Skeletal muscle cell (primary cell): ENCODE measurements at regions not wholly inside any gene's neighbourhood (a gene's known extent, or its start where the extent isn't known, plus 50 kb on each side); places are given as distances from the start of the nearest gene placed in this dataset.
"Not testable (repeated sequence)": the region's sequence is repeated elsewhere in the genome, so short reads cannot be mapped to it uniquely, and the experiment has no call there.

ENCODE experiments used
- DNase-seq: peaks from one replicate; pipeline ENCODE4 v3.0.0-alpha.2; 2010; ENCODE audit warnings: low read depth
- H3K4me3 ChIP-seq: 2 replicates; pipeline ENCODE4 v1.5.1; 2011; ENCODE audit warnings: low read depth, mild to moderate bottlenecking, control low read depth, low read length, moderate library complexity

DNA sequence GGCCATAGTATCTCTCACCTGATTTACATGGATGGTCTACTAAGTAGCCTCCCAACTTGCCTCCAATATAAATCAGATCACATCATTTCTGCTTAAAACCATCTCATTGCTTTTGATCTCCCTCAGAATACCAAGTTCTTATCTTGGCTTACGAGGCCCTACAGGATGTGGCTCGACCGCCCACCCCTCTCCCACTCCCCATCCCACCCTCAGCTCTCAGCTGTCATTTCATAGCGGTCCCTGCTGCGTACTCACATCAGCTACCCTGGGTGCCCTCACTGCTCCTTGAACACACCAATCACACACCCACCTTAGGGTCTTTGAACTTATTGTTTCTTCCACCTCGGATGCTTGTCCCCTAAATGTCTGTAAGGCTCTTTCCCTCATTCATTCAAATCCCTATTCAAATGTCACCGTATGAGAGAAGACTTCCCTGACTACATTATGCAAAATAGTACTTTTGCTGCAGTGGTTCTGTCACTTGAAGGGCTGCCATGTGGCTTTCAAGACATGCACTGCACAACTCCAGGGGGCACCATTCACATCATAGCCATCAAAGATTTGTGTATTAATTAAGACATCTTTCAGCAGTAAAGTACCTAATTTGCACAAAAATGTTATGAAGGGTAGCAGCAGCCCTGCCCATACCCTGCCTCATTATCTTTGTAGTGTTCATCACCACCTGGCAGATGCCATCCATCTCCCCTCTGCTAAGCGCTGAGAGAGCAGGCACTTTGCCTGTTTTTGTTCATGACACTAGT is 171.1 kb downstream of the ENC1 start:
- DNase-seq, result no peak
- no peak overlapping the region for H3K4me3 ChIP-seq

DNA sequence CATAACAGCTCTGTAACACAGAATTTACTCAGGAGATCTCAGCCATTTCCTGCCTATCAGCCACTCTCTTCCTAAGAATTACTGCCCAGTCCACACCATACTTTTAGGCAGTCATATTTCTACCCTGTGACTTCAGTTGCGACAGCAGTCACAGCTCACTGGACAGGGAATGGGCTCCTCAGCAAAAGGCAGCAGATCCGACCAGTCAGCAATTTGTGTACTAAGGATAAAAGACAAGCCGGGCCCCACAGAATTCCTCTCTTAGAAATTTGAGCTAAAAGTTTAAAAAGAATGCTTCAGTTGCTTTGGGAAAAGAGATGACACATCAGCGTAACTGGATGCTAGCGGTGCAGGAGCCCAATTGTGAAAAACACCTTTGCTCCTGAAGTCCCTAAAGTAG is 172.1 kb downstream of the ENC1 start:
- DNase-seq, result no peak

DNA sequence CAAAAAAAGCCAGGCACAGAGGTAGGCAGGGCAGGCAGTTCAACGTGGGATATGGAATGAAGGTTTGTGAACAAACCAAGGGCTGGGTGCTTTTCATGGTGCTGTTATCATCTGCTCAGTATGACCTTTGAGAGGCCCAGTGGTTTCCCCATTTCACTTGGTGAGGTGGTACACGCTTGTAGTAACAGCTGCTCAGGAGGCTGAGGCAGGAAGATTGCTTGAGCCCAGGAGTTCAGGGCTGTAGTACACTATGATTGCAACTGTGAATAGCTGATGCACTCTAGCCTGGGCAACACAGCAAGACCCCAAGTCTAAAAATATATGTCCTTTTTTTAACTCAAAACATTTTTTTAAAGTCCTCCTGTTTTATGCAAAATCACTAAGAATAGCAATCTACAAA is 174.8 kb downstream of the ENC1 start:
- no peak for DNase-seq
- no peak overlapping the region for H3K4me3 ChIP-seq

More for the DNA sequence above, 172.1 kb downstream of the ENC1 start:
- H3K4me3 ChIP-seq, result no peak overlapping the region

DNA sequence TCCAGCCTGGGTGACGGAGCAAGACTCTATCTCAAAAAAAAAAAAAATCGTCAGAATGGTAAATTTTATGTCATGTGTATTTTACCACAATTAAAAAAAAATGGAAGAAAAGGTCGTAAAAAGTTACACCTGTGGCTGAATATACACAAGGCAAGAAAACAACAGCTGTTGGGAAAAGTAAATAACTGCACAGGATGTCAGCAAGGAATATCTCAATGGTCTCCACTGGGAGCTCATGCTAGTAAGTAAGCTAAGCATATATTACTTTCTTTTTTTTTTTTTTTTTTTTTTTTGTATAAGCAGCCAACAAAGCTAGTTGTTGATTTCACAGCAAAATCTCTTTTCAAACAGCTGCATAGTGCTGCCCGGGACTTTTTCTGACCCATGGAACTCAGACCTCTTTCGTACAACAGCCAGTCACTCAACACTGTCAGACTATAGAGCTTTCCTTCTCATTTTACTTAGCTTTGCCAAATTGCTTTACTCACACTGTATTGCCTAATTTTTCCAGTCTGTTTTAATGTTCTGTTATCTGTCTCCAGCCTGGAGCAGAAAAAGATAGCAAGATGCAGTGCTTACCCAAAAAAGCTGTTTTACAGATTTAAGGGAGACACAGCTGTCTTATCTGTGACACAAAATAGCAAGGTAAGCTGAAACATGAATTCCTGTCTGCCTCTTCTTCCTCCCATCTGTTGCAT is 175.9 kb downstream of the ENC1 start:
- DNase-seq, result no peak
- H3K4me3 ChIP-seq, result no peak overlapping the region

DNA sequence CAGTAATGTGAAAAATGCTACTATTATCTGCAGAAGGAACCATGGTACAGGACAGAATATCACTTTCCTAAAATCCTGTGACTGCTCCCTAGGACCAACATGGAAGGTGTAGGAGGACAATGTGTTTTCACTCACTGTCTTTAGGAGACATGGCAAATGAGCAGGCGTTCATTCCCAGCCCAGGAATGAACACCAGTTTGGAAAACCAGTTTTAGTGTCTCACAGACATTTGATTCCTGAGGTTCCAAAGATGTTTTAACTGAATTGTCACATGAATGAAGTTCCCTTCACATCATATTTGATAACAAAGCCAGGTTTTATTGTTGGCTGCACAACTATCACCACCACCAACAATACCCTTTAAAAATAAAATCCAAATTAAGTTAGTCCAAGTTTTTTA is 178.2 kb downstream of the ENC1 start:
- no peak for DNase-seq
- no peak overlapping the region for H3K4me3 ChIP-seq

DNA sequence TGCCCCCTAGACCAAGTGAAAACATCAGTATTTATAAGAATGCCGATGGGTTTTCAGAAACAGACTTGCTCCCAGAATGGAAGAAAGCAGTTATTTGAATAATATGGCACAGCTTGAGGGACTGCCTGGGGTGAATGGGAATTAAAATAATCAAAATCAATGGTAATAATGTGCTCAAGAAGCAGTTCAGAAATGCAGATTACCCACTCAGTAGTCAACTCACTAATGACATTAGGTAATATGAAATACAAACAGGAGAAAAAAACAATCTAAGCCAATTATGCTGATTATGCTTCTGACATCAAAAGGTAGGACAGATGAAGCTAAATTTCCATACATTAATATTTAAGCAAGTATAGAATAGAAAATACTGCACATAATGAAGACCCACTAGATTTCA is 179.3 kb downstream of the ENC1 start:
- no peak for DNase-seq
- H3K4me3 ChIP-seq, result no peak overlapping the region

DNA sequence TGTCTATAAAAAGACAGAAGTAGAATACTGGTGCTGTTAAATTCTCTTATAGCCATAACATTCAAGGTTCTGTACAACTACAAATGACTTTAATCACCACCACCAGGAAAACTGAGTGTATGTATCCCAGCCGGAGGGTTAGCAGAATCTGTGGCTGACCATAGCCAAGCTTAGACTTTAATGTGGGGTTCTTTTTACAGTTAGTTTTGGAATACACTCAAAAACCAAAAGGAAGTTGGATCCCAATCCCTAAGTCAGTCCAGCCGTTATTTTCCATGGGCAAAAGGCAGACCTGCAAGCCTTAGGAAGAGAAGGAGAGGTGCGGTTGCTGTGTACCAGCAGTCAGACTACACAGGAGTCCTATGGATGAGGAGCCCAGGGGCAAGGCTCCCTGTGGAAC is 179.8 kb downstream of the ENC1 start:
- no peak for DNase-seq
- no peak overlapping the region for H3K4me3 ChIP-seq

DNA sequence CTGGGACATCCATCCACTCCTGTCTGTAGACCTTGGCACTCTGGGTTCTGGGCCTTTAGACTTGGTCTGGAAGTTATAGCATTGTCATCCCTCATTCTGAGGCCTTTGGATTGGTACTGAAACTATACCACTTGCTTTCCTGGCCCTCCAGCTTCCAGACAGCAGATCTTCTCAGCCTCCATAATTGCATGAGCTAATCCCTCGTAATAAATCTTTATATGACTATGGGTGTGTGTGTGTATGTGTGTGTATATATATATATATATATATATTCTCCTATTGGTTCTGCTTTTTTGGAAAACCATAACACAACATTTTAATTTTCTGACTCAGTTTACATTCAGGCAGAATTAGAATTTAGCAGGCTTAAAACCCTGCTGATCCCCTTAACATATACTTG is 180.5 kb downstream of the ENC1 start:
- no peak overlapping the region for H3K4me3 ChIP-seq
- DNase-seq, result no peak

DNA sequence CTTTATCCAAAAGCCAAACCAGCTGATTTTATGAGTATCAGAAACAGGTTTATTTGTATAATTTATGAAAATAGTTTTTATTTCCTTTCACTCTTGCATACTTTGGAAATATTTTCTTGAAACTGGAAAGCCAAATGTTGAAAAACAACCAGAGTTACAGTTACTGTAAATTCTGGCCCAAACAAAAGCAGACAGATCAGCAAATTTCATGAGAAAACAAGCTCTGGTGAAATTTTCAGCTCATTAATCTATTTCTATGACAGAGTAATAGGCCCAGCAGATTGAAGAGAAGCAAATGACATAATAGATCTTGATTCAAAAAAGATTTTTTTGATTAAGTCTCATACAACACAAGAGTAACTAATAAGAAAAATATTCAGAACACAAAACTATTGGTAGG is 182.7 kb downstream of the ENC1 start:
- no peak for DNase-seq
- no peak overlapping the region for H3K4me3 ChIP-seq

DNA sequence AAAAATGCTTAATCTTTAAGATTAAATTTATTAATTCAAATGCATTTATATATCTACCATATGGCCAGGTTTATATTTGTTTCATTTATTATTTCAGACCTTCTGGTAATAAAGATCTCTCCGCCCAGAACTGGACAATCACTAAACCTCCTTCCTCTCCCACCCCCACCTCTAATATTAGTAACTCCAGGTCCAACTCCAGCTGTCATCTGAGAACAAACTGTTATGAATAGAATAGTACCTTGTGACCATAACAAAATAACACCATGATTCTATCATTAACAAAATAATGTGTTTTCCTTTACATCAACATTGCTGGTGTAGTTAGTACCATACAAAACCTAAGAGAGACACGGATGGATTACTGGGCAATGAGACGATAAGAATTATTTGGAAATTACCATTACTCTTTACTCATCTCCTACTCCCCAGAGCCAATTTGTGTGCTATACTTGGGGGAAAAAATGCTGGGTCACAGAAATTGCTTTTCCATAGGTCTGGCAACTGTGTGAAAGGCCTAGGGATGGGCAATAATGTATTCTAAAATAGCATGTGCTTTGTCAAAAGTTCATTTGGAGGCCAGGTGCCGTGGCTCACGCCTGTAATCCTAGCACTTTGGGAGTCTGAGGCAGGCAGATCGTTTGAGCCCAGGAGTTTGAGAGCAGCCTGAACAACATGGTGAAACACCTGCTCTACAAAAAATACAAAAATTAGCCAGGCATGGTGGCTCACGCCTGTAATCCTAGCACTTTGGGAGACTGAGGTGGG is 186.1 kb downstream of the ENC1 start:
- no peak for DNase-seq
- H3K4me3 ChIP-seq, result no peak overlapping the region

DNA sequence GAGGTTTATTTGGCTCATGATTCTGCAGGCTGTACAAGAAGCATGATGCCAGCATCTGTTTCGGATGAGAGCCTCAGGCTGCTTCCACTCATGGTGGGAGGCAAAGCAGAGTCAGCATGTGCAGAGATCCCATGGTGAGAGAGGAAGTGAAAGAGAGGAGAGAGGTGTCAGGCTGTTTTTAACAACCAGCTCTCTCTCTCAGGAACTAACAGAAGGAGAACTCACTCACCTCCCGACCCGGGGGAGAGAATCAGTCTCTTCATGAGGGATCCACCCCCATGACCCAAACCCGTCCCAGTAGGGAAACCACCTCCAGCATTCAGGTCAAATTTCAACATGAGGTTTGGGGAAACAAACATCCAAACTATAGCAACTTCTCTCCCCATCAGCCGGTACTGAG is 187.7 kb downstream of the ENC1 start:
- no peak for DNase-seq
- H3K4me3 ChIP-seq, result no peak overlapping the region

DNA sequence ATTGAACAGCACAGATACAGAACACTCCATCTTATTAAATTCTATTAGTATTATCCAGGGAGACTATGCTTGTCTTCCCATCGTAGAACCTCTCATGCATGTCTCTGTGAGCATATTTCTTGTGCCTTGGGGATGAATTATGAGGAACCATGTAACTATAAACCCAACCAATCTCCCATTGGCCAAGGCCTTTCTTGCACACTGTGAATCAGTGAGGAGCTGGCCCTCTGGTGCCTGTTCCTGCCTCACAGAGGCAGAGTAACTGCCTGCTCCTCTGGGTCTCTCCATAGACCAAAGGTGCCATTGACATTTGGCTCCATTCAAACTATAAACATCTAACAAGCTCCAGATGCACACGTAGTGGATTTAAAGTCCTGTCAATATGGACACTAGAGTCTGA is 190.4 kb downstream of the ENC1 start:
- no peak overlapping the region for H3K4me3 ChIP-seq
- no peak for DNase-seq

DNA sequence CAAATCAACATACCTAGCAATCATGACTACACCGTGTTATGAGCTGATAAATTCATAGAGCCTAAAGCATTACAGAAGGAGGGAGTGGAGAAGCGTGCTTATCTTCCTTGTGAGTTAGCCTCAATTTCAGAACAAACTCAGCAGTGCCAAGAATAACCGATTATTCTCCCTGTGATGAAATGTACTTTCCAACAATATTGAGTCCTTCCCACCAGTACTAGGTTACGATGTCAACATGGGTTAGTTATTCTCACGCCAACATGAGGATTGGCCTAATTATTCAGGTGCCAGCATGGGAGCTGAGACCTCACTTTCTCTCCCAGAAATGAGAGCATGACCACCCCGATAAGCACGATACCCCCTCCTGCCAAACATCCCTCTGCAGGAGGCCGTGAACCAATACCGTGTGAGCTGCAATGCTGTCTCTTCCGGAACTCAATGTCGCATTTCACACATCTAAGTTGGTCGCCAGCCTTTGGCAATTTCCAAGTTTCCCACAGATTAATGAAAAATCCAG is 193.7 kb downstream of the ENC1 start:
- no peak for DNase-seq
- no peak overlapping the region for H3K4me3 ChIP-seq

DNA sequence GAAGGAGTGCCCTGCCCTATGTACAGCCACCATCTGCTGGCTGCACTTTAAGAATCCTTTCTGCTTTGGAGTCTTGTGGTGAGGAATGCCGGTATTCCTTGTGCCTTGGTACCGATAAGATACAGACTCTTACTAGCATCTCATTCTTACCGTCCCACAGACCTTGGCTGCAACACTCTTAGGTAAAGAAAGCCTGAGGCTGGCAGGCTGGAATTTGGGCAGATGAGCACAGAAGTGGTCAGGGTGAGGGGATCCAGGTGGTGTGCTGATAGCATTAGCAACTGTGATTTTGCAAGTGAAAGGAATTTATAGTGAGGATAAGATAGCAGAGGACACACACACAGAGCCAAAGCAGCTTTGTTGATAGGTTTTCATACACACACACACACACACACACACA is 198.1 kb downstream of the ENC1 start:
- no peak for DNase-seq

DNA sequence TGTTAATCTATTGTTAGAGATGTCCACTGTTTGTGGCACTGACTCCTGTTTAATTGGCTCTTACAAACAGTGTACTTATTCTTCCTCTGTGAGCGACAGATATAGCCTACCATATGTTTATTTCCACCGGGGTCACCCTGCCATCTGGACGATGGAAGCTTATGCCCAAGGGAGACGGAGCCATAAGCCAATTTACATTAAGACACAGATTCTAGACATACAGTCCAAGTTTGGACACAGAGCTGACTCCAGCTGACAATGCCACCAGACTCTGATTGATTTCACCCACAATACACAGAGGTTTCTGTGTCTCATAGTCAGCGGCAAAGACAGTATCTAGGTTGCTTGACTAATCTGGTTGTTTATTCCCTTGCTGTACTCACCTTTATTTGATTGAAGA is 198.9 kb downstream of the ENC1 start:
- no peak overlapping the region for H3K4me3 ChIP-seq
- DNase-seq, result no peak

More for the DNA sequence above, 198.1 kb downstream of the ENC1 start:
- H3K4me3 ChIP-seq, result no peak overlapping the region

DNA sequence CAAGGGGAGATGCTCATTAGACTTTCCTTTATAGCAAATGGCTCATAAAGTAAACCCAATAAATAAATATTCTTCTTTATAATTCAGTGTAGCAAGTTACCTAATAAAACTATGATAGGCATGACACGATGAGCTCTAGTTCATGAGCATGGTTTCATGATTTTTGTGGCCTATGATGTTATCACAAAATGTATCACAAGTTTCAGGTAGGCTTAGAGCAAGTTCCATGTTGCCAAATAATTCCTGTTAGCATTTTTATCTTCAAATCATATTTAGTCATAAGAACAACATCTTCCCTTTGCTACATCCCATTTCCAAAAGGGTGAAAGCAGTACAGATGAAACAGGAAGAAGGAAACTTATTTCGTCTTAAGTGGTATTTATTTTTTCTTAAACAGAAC is 200.2 kb downstream of the ENC1 start:
- H3K4me3 ChIP-seq, result no peak overlapping the region
- DNase-seq, result no peak

DNA sequence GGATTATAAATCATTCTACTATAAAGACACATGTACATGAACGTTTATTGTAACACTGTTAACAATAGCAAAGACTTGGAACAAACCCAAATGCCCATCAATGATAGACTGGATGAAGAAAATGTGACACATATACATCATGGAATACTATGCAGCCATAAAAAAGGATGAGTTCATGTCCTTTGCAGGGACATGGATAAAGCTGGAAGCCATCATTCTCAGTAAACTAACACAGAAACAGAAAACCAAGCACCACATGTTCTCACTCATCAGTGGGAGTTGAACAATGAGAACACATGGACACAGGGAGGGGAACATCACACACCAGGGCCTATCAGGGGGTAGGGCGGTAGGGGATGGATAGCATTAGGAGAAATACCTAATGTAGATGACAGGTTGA is 202.7 kb downstream of the ENC1 start:
- DNase-seq, H3K4me3 ChIP-seq: not testable (repeated sequence)

DNA sequence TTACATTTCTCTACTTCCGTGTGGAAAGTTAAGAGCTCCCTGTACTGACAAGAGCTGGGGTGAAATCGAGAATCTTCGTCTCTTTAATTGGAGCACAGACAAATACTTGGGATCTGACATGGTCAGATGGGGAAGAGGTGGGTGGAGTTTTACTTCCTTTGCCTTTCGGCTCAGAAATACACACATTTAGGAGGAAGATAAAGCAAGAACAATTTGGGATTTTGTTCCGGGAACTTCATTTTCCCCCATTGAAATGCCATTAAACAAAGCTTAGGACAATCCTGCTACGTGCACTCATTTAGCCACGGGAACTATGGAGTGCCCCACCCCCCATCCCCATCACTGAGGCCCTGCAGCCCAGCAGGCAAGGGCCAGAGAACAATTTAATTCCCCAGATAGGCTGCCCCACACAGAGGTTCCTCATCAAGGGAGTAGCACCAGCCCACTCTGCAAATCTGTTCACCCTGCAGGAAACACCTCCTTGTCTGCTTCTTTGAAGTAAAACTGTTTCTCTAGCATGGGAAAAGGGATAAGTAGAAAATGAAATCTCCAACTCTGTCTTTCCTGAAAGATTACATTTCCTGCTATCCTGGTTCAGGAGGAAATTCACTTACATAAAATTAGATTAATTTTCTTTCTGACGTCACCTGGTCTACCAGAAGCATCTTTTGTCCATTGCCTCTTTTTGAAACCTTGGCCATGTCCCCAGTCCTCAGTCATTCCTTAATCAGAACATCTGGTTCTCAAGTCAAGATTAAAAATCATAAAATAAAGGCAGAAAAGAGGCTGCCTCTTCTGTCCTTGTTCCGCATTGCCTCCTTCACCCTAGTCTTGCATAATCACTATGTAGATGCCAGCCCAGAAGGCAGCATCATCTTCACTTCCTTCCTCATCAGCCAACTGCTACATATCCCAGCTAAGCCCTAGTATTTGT is 206.4 kb downstream of the ENC1 start:
- no peak for DNase-seq
- no peak overlapping the region for H3K4me3 ChIP-seq

DNA sequence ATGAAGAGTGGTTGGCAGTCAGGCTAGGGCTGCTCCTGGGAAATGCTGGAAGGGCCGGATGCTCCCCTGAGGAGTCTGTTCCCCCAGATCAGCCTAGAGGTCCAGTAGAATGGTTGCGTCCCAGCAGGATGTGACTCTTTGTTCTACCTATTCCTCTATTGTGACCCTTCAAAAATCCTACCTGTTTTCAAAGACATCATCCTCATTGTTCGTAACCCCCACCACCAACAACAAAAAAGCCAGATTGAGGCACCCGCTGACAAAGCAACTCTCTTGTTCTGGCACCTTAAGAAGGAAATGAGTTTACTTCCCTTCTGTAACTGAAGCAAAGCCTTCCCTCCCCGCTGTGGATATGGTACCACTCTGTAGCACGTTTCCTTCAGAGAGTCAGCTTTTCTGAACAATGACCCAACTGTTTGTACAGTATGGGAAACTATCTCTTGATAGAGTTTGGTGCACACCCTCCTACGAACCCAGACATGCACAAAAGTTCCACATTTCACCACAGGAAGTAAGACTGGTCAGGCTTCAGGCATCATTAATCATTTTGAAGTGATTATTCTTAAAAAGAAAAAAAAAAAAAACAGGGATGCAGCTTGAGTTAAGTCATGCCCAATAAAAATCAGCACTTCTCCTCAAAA is 207.2 kb downstream of the ENC1 start:
- no peak overlapping the region for H3K4me3 ChIP-seq
- no peak for DNase-seq
